NCI-H1092 (cell line): ENCODE measurements at regions not wholly inside any gene's neighbourhood (a gene's known extent, or its start where the extent isn't known, plus 50 kb on each side); places are given as distances from the start of the nearest gene placed in this dataset.

Source experiments
- DNase-seq: peaks from one replicate; lab custom pipeline; 2025; lab: John Stamatoyannopoulos, UW

GRCh38 chr4:179415847-179416223 is 1973.6 kb upstream of the AGA start:
- no peak for DNase-seq

- DNase-seq = no peak
Measured at GRCh38 chr4:179417357-179417756, 1975.1 kb upstream of the AGA start.

GRCh38 chr4:179437962-179438361 is 1995.7 kb upstream of the AGA start:
- DNase-seq = no peak

- DNase-seq = no peak
Measured at GRCh38 chr4:179441596-179441995, 1999.4 kb upstream of the AGA start.

GRCh38 chr4:179447308-179447707 is 2005.1 kb upstream of the AGA start:
- no peak for DNase-seq

GRCh38 chr4:179465131-179465797 is 2023.0 kb upstream of the AGA start:
- DNase-seq = no peak

- no peak for DNase-seq
Measured at GRCh38 chr4:179467878-179468277, 2025.6 kb upstream of the AGA start.

GRCh38 chr4:179472164-179472563 is 2029.9 kb upstream of the AGA start:
- no peak for DNase-seq

DNA sequence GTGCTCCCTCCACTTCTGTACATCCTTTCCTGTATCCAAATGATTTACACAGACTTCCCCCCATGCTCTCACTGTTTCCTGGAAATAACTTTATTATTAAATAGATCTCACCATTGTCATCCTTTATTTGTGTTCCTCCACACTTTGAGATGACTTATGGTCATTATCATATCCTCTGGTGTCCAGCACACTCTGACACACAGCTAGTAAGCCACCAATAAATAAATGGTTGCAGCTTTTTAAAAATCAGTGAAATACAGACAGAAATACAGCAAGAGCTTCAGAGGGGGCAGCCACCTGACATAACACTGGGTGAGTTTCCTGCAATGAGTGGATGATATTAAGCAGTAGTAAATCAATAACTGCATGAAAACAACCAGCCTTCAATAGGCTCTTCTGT is 2036.4 kb upstream of the AGA start:
- no peak for DNase-seq

DNA sequence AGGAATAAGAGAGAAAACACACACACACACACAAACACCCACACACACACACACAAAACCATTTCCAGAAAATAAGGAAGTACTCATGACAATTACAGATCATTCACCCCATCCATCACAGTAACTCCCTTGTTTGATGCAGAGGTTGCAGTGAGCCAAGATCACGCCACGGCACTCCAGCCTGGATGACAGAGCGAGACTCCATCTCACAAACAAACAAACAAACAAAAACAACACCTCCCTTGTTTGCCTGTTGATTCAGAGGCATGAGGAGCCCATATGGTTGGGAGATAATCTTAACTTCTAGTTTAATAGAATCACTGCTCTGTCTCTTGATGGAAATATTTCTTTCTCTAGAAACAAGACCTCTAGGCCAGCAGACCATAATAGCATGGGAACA is 2043.5 kb upstream of the AGA start:
- DNase-seq = no peak

- DNase-seq = no peak
Measured at GRCh38 chr4:179486570-179487335, 2044.5 kb upstream of the AGA start.

DNA sequence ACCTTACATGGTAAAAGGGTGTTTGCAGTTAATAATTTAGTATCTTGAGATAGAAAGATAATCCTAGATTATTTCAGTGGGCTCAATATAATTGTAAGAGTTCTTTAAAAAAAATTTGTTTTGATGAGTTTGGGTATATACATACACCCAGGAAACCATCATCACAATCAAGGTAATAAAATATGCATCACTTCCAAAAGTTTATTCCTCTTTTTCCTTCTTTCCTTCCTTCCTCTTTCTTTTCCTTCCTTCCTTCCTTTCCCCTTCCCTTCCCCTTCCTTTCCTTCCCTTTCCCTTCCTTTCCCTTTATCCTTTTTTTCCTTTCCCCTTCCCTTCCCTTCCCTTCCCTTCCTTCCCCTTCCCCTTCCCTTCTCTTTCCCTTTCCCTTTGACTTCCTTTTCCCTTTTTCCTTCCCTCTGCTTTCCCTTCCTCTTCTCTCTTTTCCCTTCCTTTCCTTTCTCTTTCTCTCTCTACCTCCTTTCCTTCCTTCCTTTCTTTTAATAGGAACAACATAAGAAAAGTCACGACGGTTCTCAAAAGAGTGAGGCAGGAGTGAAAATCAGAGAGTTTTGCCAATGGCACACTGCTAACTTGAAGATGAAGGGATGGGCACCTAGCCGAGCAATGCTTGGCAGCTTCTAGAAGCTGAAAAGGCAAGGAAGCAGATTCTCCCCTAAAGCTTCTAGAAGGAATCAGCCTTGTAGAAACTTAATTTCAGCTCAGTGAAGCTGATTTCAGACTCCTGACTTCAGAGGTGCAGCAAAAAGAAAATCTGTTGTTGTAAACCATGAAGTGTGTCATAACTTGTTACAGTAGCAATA is 2050.2 kb upstream of the AGA start:
- DNase-seq = no peak

GRCh38 chr4:179503976-179504375 is 2061.7 kb upstream of the AGA start:
- DNase-seq = no peak

- no peak for DNase-seq
Measured at GRCh38 chr4:179509489-179509888, 2067.3 kb upstream of the AGA start.

GRCh38 chr4:179521952-179522351 is 2079.7 kb upstream of the AGA start:
- no peak for DNase-seq

DNA sequence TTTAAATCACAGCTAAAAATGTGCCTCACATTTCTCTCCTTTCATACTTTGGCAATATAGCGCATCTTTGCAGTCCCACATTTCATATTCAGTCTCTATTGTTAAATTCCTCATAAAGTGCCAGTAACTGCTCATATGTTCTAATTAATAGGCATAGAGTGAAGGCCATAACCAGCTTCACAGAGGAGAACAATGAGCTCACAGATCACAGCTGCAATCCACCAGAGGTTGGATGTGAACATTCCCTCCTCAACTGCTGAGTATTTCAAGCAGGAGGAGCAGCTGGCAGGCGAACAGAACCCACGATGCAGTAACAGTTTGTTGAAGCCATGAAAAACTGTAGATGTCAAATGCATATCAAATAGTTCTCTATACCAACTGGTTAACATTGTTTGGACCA is 2088.7 kb upstream of the AGA start:
- DNase-seq = no peak

DNA sequence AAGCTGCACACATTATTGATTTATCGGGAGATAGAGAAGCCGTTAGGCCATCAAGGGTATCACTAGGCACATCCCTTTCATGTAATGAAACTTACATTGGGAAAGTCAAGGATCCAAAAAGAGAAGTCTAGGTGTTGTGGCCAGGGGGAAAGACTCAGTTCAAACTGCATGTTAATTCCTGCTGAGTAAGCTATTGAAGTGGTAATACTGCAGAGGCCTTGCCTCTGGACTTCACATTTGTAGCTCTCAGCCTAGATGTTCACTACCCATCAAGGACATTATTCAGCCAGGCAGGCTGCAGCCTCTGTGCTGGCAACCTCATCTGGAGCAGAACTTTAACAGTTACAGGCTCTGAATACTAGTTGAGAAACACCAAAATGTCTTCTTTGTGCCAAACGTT is 2094.5 kb upstream of the AGA start:
- no peak for DNase-seq

GRCh38 chr4:179539641-179540040 is 2097.4 kb upstream of the AGA start:
- no peak for DNase-seq

- DNase-seq = no peak
Measured at GRCh38 chr4:179543771-179544170, 2101.5 kb upstream of the AGA start.

GRCh38 chr4:179544496-179544895 is 2102.3 kb upstream of the AGA start:
- DNase-seq = no peak

GRCh38 chr4:179552131-179552530 is 2109.9 kb upstream of the AGA start:
- DNase-seq = no peak

DNA sequence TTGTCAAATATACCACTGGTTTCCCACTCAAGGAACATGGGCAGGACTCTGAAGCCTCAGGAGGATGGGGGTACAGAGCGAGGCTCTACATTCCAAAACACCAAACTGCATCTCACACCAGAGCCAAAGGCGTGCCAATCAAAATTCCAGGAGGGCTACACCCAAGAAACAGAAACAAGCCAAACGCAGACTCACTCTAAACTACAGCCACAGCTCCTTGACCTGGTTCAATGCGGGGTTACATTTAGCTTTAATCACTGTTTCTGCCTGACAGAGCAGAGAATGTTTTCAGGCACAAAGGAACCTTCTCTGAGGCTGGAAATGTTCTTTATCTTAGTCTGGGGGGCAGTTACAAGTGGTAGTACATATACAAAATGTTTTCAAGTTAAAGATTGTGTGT is 2121.5 kb upstream of the AGA start:
- DNase-seq = no peak

DNA sequence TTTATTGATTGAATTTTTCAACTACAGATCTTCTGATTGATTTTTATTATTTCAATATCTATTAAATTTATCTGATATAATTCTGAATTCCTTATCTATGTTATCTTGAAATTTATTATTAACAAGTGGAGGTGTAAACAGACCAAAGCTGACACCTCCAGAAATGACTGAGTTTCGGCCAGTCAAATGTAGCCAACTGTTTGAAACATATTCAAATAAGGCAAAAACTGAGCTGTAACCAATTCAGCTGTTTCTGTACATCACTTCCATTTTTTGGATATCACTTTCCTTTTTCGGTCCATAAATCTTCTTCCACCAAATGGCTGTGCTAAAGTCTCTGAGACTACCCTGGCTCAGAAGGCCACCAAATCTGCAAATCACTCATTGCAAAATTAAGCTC is 2127.3 kb upstream of the AGA start:
- no peak for DNase-seq
